ENCODE measurements at regions not wholly inside any gene's neighbourhood (a gene's known extent, or its start where the extent isn't known, plus 50 kb on each side); places are given as distances from the start of the nearest gene placed in this dataset.

DNA sequence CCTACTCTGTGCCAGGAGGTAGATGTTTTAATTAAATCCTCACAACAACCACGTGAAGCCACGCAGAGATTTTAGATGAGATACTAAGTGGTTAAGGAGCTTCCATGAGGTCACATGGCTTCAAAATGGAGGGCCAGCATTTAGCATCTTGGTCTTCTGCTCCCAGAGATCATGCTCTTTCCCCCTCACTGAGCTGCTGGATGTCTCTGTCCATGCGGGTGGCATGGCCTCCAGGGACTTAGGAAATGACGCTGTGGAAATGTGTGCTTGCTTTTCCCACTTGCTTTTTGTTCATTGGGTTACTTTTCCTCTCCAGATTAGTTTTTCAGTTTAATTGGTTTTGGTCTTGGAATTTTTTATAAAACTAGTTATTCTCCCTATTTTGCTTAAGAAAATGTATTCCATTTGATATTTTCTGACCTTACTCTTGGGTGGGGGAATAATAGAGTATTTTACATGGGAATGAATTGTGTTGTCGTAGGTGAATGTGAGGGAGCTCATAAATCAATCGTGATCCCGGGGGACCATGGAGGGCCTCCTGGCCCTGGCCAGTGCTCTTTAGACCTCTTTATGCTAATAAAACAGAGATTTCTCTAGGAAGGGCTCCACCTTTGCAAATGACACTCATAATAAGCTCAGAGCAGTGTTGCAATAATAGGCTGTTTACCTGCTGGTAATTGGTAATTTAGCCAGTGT, 376.0 kb upstream of the ONECUT1 start:
- H3K27me3 ChIP-seq (ENCODE audit: control insufficient read depth in 1 of 2, insufficient read depth in 2 of 2, low read length in 2 of 2), result no peaks in the 10 kb centered on the region
- no peak overlapping the region for H3K4me3 ChIP-seq (ENCODE audit: low read depth in 1 of 2, low read length in 2 of 2)
- no peak overlapping the region for H3K9ac ChIP-seq (ENCODE audit: low read depth in 1 of 2, low read length in 2 of 2)
- no peaks in the 10 kb centered on the region for H3K36me3 ChIP-seq (ENCODE audit: control insufficient read depth in 1 of 2, insufficient read depth in 2 of 2, low read length in 2 of 2)
- H3K27ac ChIP-seq (ENCODE audit: low read depth, low read length), result no peak overlapping the region
- no peaks in the 10 kb centered on the region for H3K4me1 ChIP-seq (ENCODE audit: control insufficient read depth in 1 of 2, insufficient read depth in 2 of 2, low read length in 2 of 2)
- no peaks in the 10 kb centered on the region for H3K9me3 ChIP-seq (ENCODE audit: control insufficient read depth in 1 of 2, low read length in 2 of 2)

DNA sequence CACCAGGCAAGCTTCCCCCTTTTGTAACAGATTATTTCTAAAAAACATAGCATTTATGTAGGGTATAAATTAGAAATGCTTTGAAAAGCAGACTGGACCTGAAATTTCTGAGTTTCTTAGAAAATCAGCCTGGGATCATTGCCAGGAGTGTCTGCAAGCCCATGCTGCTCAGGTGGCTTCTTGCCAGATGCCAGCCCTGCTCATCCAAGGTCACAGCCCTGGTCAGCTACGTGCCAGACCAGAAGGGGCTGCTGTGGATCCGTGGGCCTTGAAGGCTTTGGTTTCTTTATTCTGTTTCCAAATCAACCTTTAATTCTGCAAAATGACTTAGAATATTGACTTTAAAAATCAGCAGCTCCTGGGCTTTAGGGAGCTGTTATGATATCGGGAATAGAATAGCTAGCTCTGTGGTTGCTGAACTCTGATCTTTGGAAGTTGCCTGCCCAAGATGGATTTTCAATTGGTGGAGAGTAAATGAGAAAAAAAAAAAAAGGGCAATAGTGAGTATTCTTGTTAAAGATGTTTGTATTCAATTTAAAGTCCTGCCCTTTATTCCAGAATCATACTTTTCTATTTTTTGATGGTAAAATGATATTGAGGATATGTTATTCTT, 370.1 kb upstream of the ONECUT1 start:
- H3K4me3 ChIP-seq (ENCODE audit: low read depth in 1 of 2, low read length in 2 of 2), result no peak overlapping the region
- H3K4me1 ChIP-seq (ENCODE audit: control insufficient read depth in 1 of 2, insufficient read depth in 2 of 2, low read length in 2 of 2), result no peaks in the 10 kb centered on the region
- H3K27me3 ChIP-seq (ENCODE audit: control insufficient read depth in 1 of 2, insufficient read depth in 2 of 2, low read length in 2 of 2), result no peaks in the 10 kb centered on the region
- no peaks in the 10 kb centered on the region for H3K9me3 ChIP-seq (ENCODE audit: control insufficient read depth in 1 of 2, low read length in 2 of 2)
- no peaks in the 10 kb centered on the region for H3K36me3 ChIP-seq (ENCODE audit: control insufficient read depth in 1 of 2, insufficient read depth in 2 of 2, low read length in 2 of 2)
- H3K9ac ChIP-seq (ENCODE audit: low read depth in 1 of 2, low read length in 2 of 2), result no peak overlapping the region
- H3K27ac ChIP-seq (ENCODE audit: low read depth, low read length), result no peak overlapping the region

DNA sequence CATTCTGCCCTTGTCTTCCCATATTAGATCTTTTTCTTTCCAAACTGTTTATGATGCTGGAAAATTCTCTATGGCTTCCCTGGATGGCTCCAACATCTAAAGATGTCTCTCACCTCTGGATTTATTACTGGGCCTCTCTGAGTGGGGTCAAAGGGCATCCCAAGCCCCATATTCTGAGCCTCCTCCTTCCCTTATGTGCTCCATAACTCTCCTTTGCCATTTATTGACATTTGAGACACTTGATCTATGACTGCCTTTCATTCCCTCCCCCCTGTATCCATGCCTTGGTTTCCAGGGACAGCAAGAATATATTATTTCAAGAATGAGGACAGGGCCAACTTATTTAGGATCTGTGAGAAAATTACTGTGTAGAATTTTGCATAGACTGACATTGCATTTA, 369.3 kb upstream of the ONECUT1 start:
- H3K27me3 ChIP-seq (ENCODE audit: control insufficient read depth in 1 of 2, insufficient read depth in 2 of 2, low read length in 2 of 2), result no peaks in the 10 kb centered on the region
- H3K4me3 ChIP-seq (ENCODE audit: low read depth in 1 of 2, low read length in 2 of 2), result no peak overlapping the region
- H3K4me1 ChIP-seq (ENCODE audit: control insufficient read depth in 1 of 2, insufficient read depth in 2 of 2, low read length in 2 of 2), result no peaks in the 10 kb centered on the region
- no peak overlapping the region for H3K9ac ChIP-seq (ENCODE audit: low read depth in 1 of 2, low read length in 2 of 2)
- no peak overlapping the region for H3K27ac ChIP-seq (ENCODE audit: low read depth, low read length)
- H3K9me3 ChIP-seq (ENCODE audit: control insufficient read depth in 1 of 2, low read length in 2 of 2), result no peaks in the 10 kb centered on the region
- H3K36me3 ChIP-seq (ENCODE audit: control insufficient read depth in 1 of 2, insufficient read depth in 2 of 2, low read length in 2 of 2), result no peaks in the 10 kb centered on the region

DNA sequence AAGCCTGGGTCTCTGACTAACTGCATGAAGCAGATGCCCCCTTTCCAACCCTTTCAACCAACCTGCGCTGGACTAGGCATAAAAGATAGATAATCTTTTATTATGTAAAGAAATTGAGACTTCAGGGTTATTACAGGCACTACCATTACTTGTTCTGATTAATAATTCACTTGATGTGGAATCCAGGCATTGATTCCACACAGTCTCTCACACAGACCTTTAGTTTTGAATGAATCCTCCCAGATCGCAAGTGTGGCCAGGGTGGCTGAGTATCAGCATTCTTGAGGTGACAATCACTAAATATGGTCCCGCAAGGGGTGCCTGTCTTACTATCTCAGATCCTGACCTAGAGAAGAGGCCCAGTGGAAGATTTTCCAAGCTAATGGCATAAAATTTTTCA, 368.9 kb upstream of the ONECUT1 start:
- H3K27me3 ChIP-seq (ENCODE audit: control insufficient read depth in 1 of 2, insufficient read depth in 2 of 2, low read length in 2 of 2), result no peaks in the 10 kb centered on the region
- H3K27ac ChIP-seq (ENCODE audit: low read depth, low read length), result no peak overlapping the region
- no peak overlapping the region for H3K9ac ChIP-seq (ENCODE audit: low read depth in 1 of 2, low read length in 2 of 2)
- no peaks in the 10 kb centered on the region for H3K9me3 ChIP-seq (ENCODE audit: control insufficient read depth in 1 of 2, low read length in 2 of 2)
- H3K4me1 ChIP-seq (ENCODE audit: control insufficient read depth in 1 of 2, insufficient read depth in 2 of 2, low read length in 2 of 2), result no peaks in the 10 kb centered on the region
- H3K36me3 ChIP-seq (ENCODE audit: control insufficient read depth in 1 of 2, insufficient read depth in 2 of 2, low read length in 2 of 2), result no peaks in the 10 kb centered on the region
- no peak overlapping the region for H3K4me3 ChIP-seq (ENCODE audit: low read depth in 1 of 2, low read length in 2 of 2)

DNA sequence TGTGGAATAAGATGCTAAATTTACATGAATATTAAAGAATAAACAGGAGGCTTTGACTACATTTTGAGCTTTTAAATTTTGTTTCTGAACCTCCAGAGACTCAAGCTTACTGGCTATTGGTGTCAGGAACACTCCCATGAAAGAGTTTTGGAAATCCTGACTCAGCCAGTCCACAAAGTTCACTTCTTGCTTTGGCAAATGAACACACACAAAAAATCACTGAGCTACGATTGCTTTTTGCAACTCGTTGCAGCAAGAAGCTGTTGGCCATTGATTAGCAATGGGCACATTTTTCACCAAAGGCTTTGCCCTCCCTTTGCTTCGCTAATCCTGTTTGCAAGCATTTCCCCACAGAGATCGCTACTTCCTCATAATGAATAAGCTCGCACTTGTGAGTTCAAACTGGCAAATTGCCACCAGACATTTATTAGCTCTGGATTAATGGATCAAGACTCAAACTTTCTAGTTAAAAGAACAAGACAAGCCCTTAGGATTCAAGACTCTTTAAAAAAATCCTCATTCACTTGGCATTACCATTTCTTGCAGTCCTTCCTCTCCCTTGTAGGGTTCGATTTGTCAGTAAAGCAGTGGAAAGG, 343.2 kb upstream of the ONECUT1 start:
- Histone ChIP-seq H3K9me3 (ENCODE audit: control insufficient read depth in 1 of 2, low read length in 2 of 2) (no peaks in the 10 kb centered on the region), H3K27me3 (ENCODE audit: control insufficient read depth in 1 of 2, insufficient read depth in 2 of 2, low read length in 2 of 2) (no peaks in the 10 kb centered on the region), H3K9ac (ENCODE audit: low read depth in 1 of 2, low read length in 2 of 2) (no peak overlapping the region), H3K27ac (ENCODE audit: low read depth, low read length) (no peak overlapping the region), H3K4me1 (ENCODE audit: control insufficient read depth in 1 of 2, insufficient read depth in 2 of 2, low read length in 2 of 2) (no peaks in the 10 kb centered on the region), H3K4me3 (ENCODE audit: low read depth in 1 of 2, low read length in 2 of 2) (no peak overlapping the region), H3K36me3 (ENCODE audit: control insufficient read depth in 1 of 2, insufficient read depth in 2 of 2, low read length in 2 of 2) (no peaks in the 10 kb centered on the region)

DNA sequence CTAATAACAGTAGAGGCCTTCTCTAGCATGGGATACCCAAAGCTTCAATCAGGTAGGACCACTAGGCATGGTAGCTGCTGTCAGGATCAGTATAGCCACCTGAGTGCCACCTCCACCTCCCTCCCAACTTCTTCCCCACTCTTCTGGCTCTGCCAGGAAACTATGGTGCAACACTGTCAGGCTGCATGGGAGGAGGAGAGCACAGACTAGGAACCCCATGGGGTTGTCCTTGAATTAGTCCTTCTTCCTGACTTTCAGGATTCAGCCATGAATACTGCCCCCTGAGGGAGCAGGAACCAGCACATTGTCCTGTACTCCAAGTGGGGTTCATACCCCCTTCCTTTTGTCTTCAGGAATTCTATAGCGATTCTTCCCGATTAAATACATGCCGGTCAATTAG, 340.8 kb upstream of the ONECUT1 start:
- Histone ChIP-seq H3K36me3 (ENCODE audit: control insufficient read depth in 1 of 2, insufficient read depth in 2 of 2, low read length in 2 of 2) (no peaks in the 10 kb centered on the region), H3K4me1 (ENCODE audit: control insufficient read depth in 1 of 2, insufficient read depth in 2 of 2, low read length in 2 of 2) (no peaks in the 10 kb centered on the region), H3K27ac (ENCODE audit: low read depth, low read length) (no peak overlapping the region), H3K9me3 (ENCODE audit: control insufficient read depth in 1 of 2, low read length in 2 of 2) (no peaks in the 10 kb centered on the region), H3K4me3 (ENCODE audit: low read depth in 1 of 2, low read length in 2 of 2) (no peak overlapping the region), H3K9ac (ENCODE audit: low read depth in 1 of 2, low read length in 2 of 2) (no peak overlapping the region), H3K27me3 (ENCODE audit: control insufficient read depth in 1 of 2, insufficient read depth in 2 of 2, low read length in 2 of 2) (no peaks in the 10 kb centered on the region)

DNA sequence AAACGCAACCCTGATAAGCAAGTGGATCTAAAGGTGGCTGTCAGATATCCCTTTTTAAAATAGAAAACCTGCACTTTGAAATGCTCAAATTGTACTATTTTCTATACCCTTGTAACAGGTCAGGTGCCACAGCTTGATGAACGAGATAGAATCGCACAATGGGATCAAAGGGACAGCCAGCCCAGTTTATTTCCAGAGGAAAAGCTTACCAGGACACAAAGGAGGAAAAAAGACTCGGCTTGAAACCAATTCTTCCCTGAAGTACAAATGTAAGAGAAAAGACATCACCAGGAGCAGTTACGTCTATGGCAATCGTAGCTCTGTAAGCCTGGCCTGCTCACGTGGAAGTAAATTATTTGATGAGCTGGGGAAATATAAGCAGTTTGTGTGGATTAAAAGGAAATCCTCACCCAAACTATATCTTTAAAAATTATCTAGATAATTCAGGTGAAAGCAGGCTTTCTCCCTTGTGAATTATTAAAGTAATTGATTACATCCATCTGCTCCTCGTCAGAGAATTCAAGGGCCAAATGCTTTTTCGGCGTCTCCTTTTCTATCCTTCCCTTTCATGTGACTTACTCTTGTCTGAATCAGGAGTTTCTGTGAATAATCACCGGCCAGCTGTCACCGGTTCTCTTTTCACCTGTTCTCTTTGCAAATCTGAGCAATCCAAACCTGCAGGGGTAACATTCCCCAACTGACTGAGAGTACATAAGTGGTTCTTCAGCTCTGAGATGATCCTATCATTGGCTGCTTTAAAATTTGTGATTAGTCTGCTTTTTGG, 339.2 kb upstream of the ONECUT1 start:
- H3K4me3 ChIP-seq (ENCODE audit: low read depth in 1 of 2, low read length in 2 of 2), result no peak overlapping the region
- H3K4me1 ChIP-seq (ENCODE audit: control insufficient read depth in 1 of 2, insufficient read depth in 2 of 2, low read length in 2 of 2), result no peaks in the 10 kb centered on the region
- H3K27ac ChIP-seq (ENCODE audit: low read depth, low read length), result no peak overlapping the region
- H3K9ac ChIP-seq (ENCODE audit: low read depth in 1 of 2, low read length in 2 of 2), result no peak overlapping the region
- H3K36me3 ChIP-seq (ENCODE audit: control insufficient read depth in 1 of 2, insufficient read depth in 2 of 2, low read length in 2 of 2), result no peaks in the 10 kb centered on the region
- no peaks in the 10 kb centered on the region for H3K9me3 ChIP-seq (ENCODE audit: control insufficient read depth in 1 of 2, low read length in 2 of 2)
- H3K27me3 ChIP-seq (ENCODE audit: control insufficient read depth in 1 of 2, insufficient read depth in 2 of 2, low read length in 2 of 2), result no peaks in the 10 kb centered on the region

DNA sequence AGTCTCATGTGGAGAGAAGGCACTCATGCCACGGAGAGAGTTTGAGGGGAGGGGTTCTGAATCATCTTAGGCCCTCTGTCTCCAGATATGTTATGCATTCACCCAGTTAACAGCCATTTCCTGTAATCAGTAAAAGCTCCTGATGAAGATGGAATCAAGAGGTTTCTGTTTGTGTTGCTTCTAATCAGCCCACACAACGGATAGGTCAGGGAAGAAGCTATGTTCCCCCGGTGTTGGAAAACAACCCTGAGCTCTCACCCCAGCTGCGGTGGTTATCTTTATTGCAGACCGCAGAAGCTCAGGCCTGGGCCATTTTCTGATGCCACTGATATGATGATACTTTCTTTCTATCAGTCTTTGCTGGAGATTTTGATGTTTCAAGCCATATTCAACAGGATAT, 338.5 kb upstream of the ONECUT1 start:
- H3K4me1 ChIP-seq (ENCODE audit: control insufficient read depth in 1 of 2, insufficient read depth in 2 of 2, low read length in 2 of 2), result no peaks in the 10 kb centered on the region
- H3K9me3 ChIP-seq (ENCODE audit: control insufficient read depth in 1 of 2, low read length in 2 of 2), result no peaks in the 10 kb centered on the region
- no peaks in the 10 kb centered on the region for H3K27me3 ChIP-seq (ENCODE audit: control insufficient read depth in 1 of 2, insufficient read depth in 2 of 2, low read length in 2 of 2)
- no peak overlapping the region for H3K27ac ChIP-seq (ENCODE audit: low read depth, low read length)
- no peak overlapping the region for H3K4me3 ChIP-seq (ENCODE audit: low read depth in 1 of 2, low read length in 2 of 2)
- no peaks in the 10 kb centered on the region for H3K36me3 ChIP-seq (ENCODE audit: control insufficient read depth in 1 of 2, insufficient read depth in 2 of 2, low read length in 2 of 2)
- H3K9ac ChIP-seq (ENCODE audit: low read depth in 1 of 2, low read length in 2 of 2), result no peak overlapping the region

DNA sequence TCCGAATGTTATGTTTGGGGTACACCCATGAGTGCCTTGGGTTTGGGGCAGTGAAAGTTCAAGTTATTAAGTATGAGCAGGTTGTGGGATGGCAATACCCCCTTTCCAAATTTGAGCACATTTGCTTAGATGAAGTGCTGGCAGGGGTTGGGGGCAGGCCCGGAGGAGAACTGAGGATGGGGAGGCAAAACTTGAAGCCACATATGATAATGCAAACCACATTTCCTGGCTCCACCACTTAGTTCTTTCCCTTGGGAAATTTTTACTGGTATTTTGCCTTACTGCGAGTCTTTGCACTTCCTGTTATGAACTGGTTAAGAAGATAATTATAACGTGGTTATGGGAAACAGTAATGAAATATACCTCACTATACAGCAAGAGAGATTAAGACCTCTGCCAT, 336.0 kb upstream of the ONECUT1 start:
- Histone ChIP-seq H3K9me3 (ENCODE audit: control insufficient read depth in 1 of 2, low read length in 2 of 2) (no peaks in the 10 kb centered on the region), H3K4me3 (ENCODE audit: low read depth in 1 of 2, low read length in 2 of 2) (no peak overlapping the region), H3K9ac (ENCODE audit: low read depth in 1 of 2, low read length in 2 of 2) (no peak overlapping the region), H3K36me3 (ENCODE audit: control insufficient read depth in 1 of 2, insufficient read depth in 2 of 2, low read length in 2 of 2) (no peaks in the 10 kb centered on the region), H3K27me3 (ENCODE audit: control insufficient read depth in 1 of 2, insufficient read depth in 2 of 2, low read length in 2 of 2) (no peaks in the 10 kb centered on the region), H3K27ac (ENCODE audit: low read depth, low read length) (no peak overlapping the region), H3K4me1 (ENCODE audit: control insufficient read depth in 1 of 2, insufficient read depth in 2 of 2, low read length in 2 of 2) (no peaks in the 10 kb centered on the region)

DNA sequence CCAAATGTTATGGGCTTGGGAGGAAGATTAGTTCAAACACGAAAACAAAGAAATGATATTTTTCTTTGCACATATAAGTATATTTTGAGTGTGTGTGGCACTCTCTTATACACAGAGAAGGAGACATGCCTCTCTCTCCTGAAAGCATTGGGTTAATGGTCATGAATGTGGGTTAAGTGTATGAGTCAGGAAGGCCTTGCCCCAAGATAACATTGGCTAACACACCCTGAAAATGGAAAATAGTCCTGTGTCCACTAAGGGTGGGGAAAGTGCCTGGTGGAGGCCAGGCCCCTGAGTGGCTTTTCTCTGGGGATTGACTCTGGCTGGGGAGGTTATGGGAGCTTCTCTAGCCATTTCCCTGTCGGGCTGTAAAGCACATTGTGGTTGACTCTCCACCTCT, 332.7 kb upstream of the ONECUT1 start:
- Histone ChIP-seq H3K27ac (ENCODE audit: low read depth, low read length) (no peak overlapping the region), H3K4me3 (ENCODE audit: low read depth in 1 of 2, low read length in 2 of 2) (no peak overlapping the region), H3K36me3 (ENCODE audit: control insufficient read depth in 1 of 2, insufficient read depth in 2 of 2, low read length in 2 of 2) (no peaks in the 10 kb centered on the region), H3K27me3 (ENCODE audit: control insufficient read depth in 1 of 2, insufficient read depth in 2 of 2, low read length in 2 of 2) (no peaks in the 10 kb centered on the region), H3K9ac (ENCODE audit: low read depth in 1 of 2, low read length in 2 of 2) (no peak overlapping the region), H3K4me1 (ENCODE audit: control insufficient read depth in 1 of 2, insufficient read depth in 2 of 2, low read length in 2 of 2) (no peaks in the 10 kb centered on the region), H3K9me3 (ENCODE audit: control insufficient read depth in 1 of 2, low read length in 2 of 2) (no peaks in the 10 kb centered on the region)
